KMS-11 (cell line): ENCODE measurements at regions not wholly inside any gene's neighbourhood (a gene's known extent, or its start where the extent isn't known, plus 50 kb on each side); places are given as distances from the start of the nearest gene placed in this dataset.

Experiments
- H2AFZ ChIP-seq: fragments of 200-600 bp; sonication (generic); 2 replicates; pipeline ENCODE4 v1.6.1; 2016; ENCODE audit warnings: antibody characterized with exemption, mixed run types, low read depth
- H3K27ac ChIP-seq: fragments of 200-600 bp; sonication (generic); 2 replicates; pipeline ENCODE4 v1.6.1; 2016; ENCODE audit warnings: mild to moderate bottlenecking, mixed run types
- H3K27me3 ChIP-seq: fragments of 200-600 bp; sonication (generic); 2 replicates; pipeline ENCODE4 v1.6.1; 2017; ENCODE audit warnings: mild to moderate bottlenecking, low read depth, mixed run types, moderate library complexity; ENCODE audit not compliant: insufficient read depth
- H3K36me3 ChIP-seq: fragments of 200-600 bp; sonication (generic); 2 replicates; pipeline ENCODE4 v1.6.1; 2017; ENCODE audit warnings: mild to moderate bottlenecking, mixed run types; ENCODE audit not compliant: insufficient read depth
- H3K4me1 ChIP-seq: fragments of 200-600 bp; sonication (generic); 2 replicates; pipeline ENCODE4 v1.6.1; 2016; ENCODE audit warnings: mild to moderate bottlenecking, low read depth, mixed run types; ENCODE audit not compliant: poor library complexity, severe bottlenecking
- H3K4me2 ChIP-seq: fragments of 200-600 bp; sonication (generic); 2 replicates; pipeline ENCODE4 v1.7.0; 2016; ENCODE audit warnings: mild to moderate bottlenecking, mixed run types
- H3K4me3 ChIP-seq: fragments of 200-600 bp; sonication (generic); IDR thresholded peaks from 2 replicates; pipeline ENCODE4 v1.6.1; 2017; ENCODE audit warnings: low read depth, low read length, mixed read lengths; ENCODE audit not compliant: insufficient read depth
- H3K79me2 ChIP-seq: fragments of 200-600 bp; sonication (generic); 2 replicates; pipeline ENCODE4 v1.6.1; 2016; ENCODE audit warnings: low read depth, mixed run types; ENCODE audit not compliant: insufficient read depth
- H3K9ac ChIP-seq: fragments of 200-600 bp; sonication (generic); 2 replicates; pipeline ENCODE4 v1.6.1; 2016; ENCODE audit warnings: mild to moderate bottlenecking, mixed run types
- H4K20me1 ChIP-seq: fragments of 200-600 bp; sonication (generic); 2 replicates; pipeline ENCODE4 v1.6.1; 2016; ENCODE audit warnings: mild to moderate bottlenecking, mixed run types; ENCODE audit not compliant: insufficient read depth
- CTCF ChIP-seq: fragments of 200-600 bp; sonication (generic); conservative IDR thresholded peaks from 2 replicates; pipeline ENCODE4 v1.6.1; 2017; ENCODE audit warnings: low read depth, mild to moderate bottlenecking, antibody characterized with exemption, low read length, moderate library complexity, mixed read lengths

- Histone ChIP-seq H3K79me2 (no peaks in the 10 kb centered on the region), H3K27me3 (no peaks in the 10 kb centered on the region), H3K4me3 (no peak overlapping the region), H3K4me2 (no peak overlapping the region), H2AFZ (no peak overlapping the region), H3K9ac (no peak overlapping the region), H3K27ac (no peak overlapping the region), H4K20me1 (no peaks in the 10 kb centered on the region), H3K36me3 (no peaks in the 10 kb centered on the region), H3K4me1 (peaks cover 11% of the 10 kb centered on the region)
- TF ChIP-seq CTCF: no peak
Measured at GRCh38 chr11:119512369-119512768, 89.4 kb upstream of the THY1 start.

GRCh38 chr11:119511614-119512306 is 88.8 kb upstream of the THY1 start:
- H3K27ac ChIP-seq: no peak overlapping the region
- no peaks in the 10 kb centered on the region for H3K36me3 ChIP-seq
- H3K4me1 ChIP-seq: peaks cover 11% of the 10 kb centered on the region
- TF ChIP-seq CTCF: no peak
- H3K4me2 ChIP-seq: no peak overlapping the region
- H3K4me3 ChIP-seq: no peak overlapping the region
- no peaks in the 10 kb centered on the region for H3K79me2 ChIP-seq
- no peak overlapping the region for H3K9ac ChIP-seq
- H3K27me3 ChIP-seq: no peaks in the 10 kb centered on the region
- no peaks in the 10 kb centered on the region for H4K20me1 ChIP-seq
- no peak overlapping the region for H2AFZ ChIP-seq

- no peak overlapping the region for H3K4me3 ChIP-seq
- no peak for TF ChIP-seq CTCF
- no peak overlapping the region for H3K9ac ChIP-seq
- no peak overlapping the region for H2AFZ ChIP-seq
- H3K4me2 ChIP-seq: no peak overlapping the region
- H3K27me3 ChIP-seq: no peaks in the 10 kb centered on the region
- H4K20me1 ChIP-seq: no peaks in the 10 kb centered on the region
- H3K4me1 ChIP-seq: peaks cover 11% of the 10 kb centered on the region
- no peak overlapping the region for H3K27ac ChIP-seq
- H3K36me3 ChIP-seq: no peaks in the 10 kb centered on the region
- no peaks in the 10 kb centered on the region for H3K79me2 ChIP-seq
Measured at GRCh38 chr11:119509969-119510401, 87.0 kb upstream of the THY1 start.

- Histone ChIP-seq H2AFZ (no peak overlapping the region), H3K9ac (no peak overlapping the region), H3K36me3 (no peaks in the 10 kb centered on the region), H3K4me2 (no peak overlapping the region), H4K20me1 (no peaks in the 10 kb centered on the region), H3K4me1 (peaks cover 11% of the 10 kb centered on the region), H3K27me3 (no peaks in the 10 kb centered on the region), H3K4me3 (no peak overlapping the region), H3K27ac (no peak overlapping the region), H3K79me2 (no peaks in the 10 kb centered on the region)
- TF ChIP-seq CTCF: no peak
Measured at GRCh38 chr11:119509282-119509841, 86.4 kb upstream of the THY1 start.
